Duodenal mucosa (tissue), 2 donors: ENCODE measurements at regions not wholly inside any gene's neighbourhood (a gene's known extent, or its start where the extent isn't known, plus 50 kb on each side); places are given as distances from the start of the nearest gene placed in this dataset.

Source experiments
- H3K27ac ChIP-seq: one replicate; pipeline ENCODE4 v1.7.0; 2013; ENCODE audit warnings: low read depth, low read length
- H3K27me3 ChIP-seq, 2 donors: one replicate each; pipeline ENCODE4 v1.7.0; 2013; ENCODE audit warnings: low read length in 2 of 2, control low read depth in 1 of 2; ENCODE audit not compliant: insufficient read depth in 2 of 2, control insufficient read depth in 1 of 2
- H3K36me3 ChIP-seq, 2 donors: one replicate each; pipeline ENCODE4 v1.7.0; 2013; ENCODE audit warnings: low read length in 2 of 2, control low read depth in 1 of 2; ENCODE audit not compliant: insufficient read depth in 2 of 2, control insufficient read depth in 1 of 2
- H3K4me1 ChIP-seq, 2 donors: one replicate each; pipeline ENCODE4 v1.7.0; 2013; ENCODE audit warnings: low read length in 2 of 2, control low read depth in 1 of 2; ENCODE audit not compliant: insufficient read depth in 2 of 2, control insufficient read depth in 1 of 2
- H3K4me3 ChIP-seq, 2 donors: one replicate each; pipeline ENCODE4 v1.7.0; 2013; ENCODE audit warnings: low read length in 2 of 2, low read depth in 1 of 2
- H3K9ac ChIP-seq, 2 donors: one replicate each; pipeline ENCODE4 v1.7.0; 2013; ENCODE audit warnings: low read length in 2 of 2, low read depth in 1 of 2
- H3K9me3 ChIP-seq, 2 donors: one replicate each; pipeline ENCODE4 v1.7.0; 2013; ENCODE audit warnings: low read length in 2 of 2, control low read depth in 1 of 2; ENCODE audit not compliant: control insufficient read depth in 1 of 2

GRCh38 chr18:11429876-11430275 is 179.5 kb upstream of the SLC35G4 start:
- no peaks in the 10 kb centered on the region for H3K27me3 ChIP-seq
- H3K9ac ChIP-seq: no peak overlapping the region
- peaks cover 5 to 20% of the 10 kb centered on the region in 2 donors for H3K9me3 ChIP-seq
- no peaks in the 10 kb centered on the region for H3K4me1 ChIP-seq
- no peaks in the 10 kb centered on the region for H3K36me3 ChIP-seq
- no peak overlapping the region for H3K27ac ChIP-seq
- no peak overlapping the region for H3K4me3 ChIP-seq

DNA sequence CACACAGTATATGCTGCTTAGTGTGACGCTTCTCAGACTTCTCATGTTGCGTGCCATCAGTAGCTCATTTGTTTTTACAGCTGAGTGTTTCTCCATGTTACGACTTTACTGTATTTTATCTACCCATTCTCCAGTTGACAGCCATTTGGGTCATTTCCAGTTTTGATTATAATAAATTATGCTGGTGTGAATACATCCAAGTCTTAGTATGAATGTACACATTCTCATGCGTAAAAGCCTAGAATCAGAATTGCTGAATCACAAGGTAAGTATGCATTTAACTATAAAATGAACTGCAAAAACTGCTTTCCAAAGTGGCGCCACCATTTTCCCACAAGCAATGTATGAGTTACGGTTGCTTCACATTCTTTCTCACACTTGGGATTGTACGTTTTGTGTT is 184.2 kb upstream of the SLC35G4 start:
- Histone ChIP-seq H3K4me3 (no peak overlapping the region), H3K4me1 (no peaks in the 10 kb centered on the region), H3K36me3 (no peaks in the 10 kb centered on the region), H3K9me3 (peaks cover 0 to 8% of the 10 kb centered on the region in 2 donors), H3K9ac (no peak overlapping the region), H3K27ac (no peak overlapping the region), H3K27me3 (no peaks in the 10 kb centered on the region)

- no peak overlapping the region for H3K9ac ChIP-seq
- no peaks in the 10 kb centered on the region for H3K27me3 ChIP-seq
- H3K9me3 ChIP-seq: no peaks in the 10 kb centered on the region
- no peaks in the 10 kb centered on the region for H3K4me1 ChIP-seq
- H3K27ac ChIP-seq: no peak overlapping the region
- no peak overlapping the region for H3K4me3 ChIP-seq
- H3K36me3 ChIP-seq: no peaks in the 10 kb centered on the region
Observed at GRCh38 chr18:11419338-11419737, 190.1 kb upstream of the SLC35G4 start.

GRCh38 chr18:11412811-11413210 is 196.6 kb upstream of the SLC35G4 start:
- Histone ChIP-seq H3K27ac (no peak overlapping the region), H3K4me3 (no peak overlapping the region), H3K36me3 (no peaks in the 10 kb centered on the region), H3K9me3 (no peaks in the 10 kb centered on the region), H3K9ac (no peak overlapping the region), H3K27me3 (no peaks in the 10 kb centered on the region), H3K4me1 (no peaks in the 10 kb centered on the region)

GRCh38 chr18:11411048-11411447 is 198.3 kb upstream of the SLC35G4 start:
- Histone ChIP-seq H3K4me1 (no peaks in the 10 kb centered on the region), H3K27me3 (no peaks in the 10 kb centered on the region), H3K4me3 (no peak overlapping the region), H3K36me3 (no peaks in the 10 kb centered on the region), H3K9ac (no peak overlapping the region), H3K9me3 (no peaks in the 10 kb centered on the region), H3K27ac (no peak overlapping the region)

GRCh38 chr18:11408555-11409065 is 200.8 kb upstream of the SLC35G4 start:
- Histone ChIP-seq H3K4me3 (no peak overlapping the region), H3K36me3 (no peaks in the 10 kb centered on the region), H3K9ac (no peak overlapping the region), H3K27me3 (no peaks in the 10 kb centered on the region), H3K4me1 (no peaks in the 10 kb centered on the region), H3K9me3 (no peaks in the 10 kb centered on the region), H3K27ac (no peak overlapping the region)

- Histone ChIP-seq H3K36me3 (no peaks in the 10 kb centered on the region), H3K9me3 (no peaks in the 10 kb centered on the region), H3K27me3 (no peaks in the 10 kb centered on the region), H3K4me3 (no peak overlapping the region), H3K9ac (no peak overlapping the region), H3K4me1 (no peaks in the 10 kb centered on the region), H3K27ac (no peak overlapping the region)
Observed at GRCh38 chr18:11407940-11408339, 201.5 kb upstream of the SLC35G4 start.

GRCh38 chr18:11405804-11406203 is 203.6 kb upstream of the SLC35G4 start:
- Histone ChIP-seq H3K27ac (no peak overlapping the region), H3K9me3 (no peaks in the 10 kb centered on the region), H3K36me3 (no peaks in the 10 kb centered on the region), H3K27me3 (no peaks in the 10 kb centered on the region), H3K4me3 (no peak overlapping the region), H3K4me1 (no peaks in the 10 kb centered on the region), H3K9ac (no peak overlapping the region)

DNA sequence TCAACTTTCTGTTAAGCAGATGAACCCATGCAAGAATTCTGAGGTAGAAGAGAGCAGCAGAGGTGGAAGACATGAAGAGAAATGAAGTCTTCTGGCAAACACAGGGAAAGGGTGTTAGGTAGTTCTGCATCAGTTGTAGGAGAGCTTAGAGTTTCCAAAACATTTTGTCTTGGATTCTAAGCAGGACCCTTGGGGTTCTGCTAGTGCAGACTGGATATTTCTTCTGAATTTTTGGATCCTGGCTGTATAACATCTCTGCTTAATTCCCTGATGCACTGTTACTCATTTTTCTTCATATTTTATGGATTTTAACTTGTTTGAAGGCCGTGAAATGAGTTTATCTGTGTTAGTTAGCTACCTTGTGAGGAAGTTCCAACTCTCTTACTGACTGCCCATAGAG is 208.7 kb upstream of the SLC35G4 start:
- Histone ChIP-seq H3K4me1 (no peaks in the 10 kb centered on the region), H3K27ac (no peak overlapping the region), H3K9ac (no peak overlapping the region), H3K9me3 (no peaks in the 10 kb centered on the region), H3K27me3 (no peaks in the 10 kb centered on the region), H3K36me3 (no peaks in the 10 kb centered on the region), H3K4me3 (no peak overlapping the region)

DNA sequence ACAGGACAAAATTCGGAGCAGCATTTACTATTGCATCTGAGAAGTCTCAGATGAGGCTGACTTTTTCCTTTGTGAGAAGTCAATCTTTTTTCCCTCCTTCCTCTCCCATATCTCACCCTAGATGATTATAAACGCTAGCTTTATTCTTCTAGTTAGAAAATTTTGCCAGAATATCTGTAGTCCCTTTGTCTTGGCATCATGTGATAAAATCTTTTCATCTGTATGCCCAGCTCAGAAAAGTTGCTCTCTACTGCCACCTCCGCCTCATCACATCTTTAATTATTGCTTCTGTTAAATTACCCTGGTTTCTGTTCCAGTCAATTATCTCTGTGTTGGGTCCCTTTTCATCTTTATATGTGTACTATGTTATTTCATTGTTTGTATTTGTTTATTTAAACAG is 210.8 kb upstream of the SLC35G4 start:
- no peak overlapping the region for H3K27ac ChIP-seq
- no peak overlapping the region for H3K4me3 ChIP-seq
- H3K36me3 ChIP-seq: no peaks in the 10 kb centered on the region
- H3K27me3 ChIP-seq: no peaks in the 10 kb centered on the region
- H3K4me1 ChIP-seq: no peaks in the 10 kb centered on the region
- H3K9ac ChIP-seq: no peak overlapping the region
- no peaks in the 10 kb centered on the region for H3K9me3 ChIP-seq
